ENCODE measurements at regions not wholly inside any gene's neighbourhood (a gene's known extent, or its start where the extent isn't known, plus 50 kb on each side); places are given as distances from the start of the nearest gene placed in this dataset.
A peak's percentile ranks its signal among the peaks of the same experiment; 100 is the strongest.

DNA sequence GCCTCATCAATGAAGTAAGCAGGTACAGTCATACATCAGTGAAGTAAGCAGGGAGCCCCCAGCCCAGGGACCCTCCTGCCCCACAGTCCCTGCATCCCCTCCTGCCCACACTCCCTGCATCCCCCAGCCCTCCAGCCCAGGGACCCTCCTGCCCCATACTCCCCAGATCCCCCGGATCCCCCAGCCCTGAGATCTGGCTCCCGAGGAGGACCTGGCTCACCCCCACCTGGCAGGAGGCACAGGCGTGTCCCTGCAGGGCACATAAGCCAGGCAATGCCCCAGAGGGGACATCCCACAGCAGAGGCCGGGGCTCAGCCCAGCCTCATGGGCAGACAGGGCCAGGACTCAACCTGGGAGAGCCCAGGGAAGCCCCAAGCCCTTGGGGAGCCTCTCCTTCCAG lies 53.6 kb upstream of the TPM4 start:
- no peak overlapping the region for H3K4me3 Mint-ChIP-seq (ENCODE audit: unreplicated experiment)
- no peaks in the 10 kb centered on the region for H3K9me3 Mint-ChIP-seq (ENCODE audit: unreplicated experiment)
- no peak for DNase-seq (ENCODE audit: extremely low spot score, unreplicated experiment)
- H3K36me3 Mint-ChIP-seq (ENCODE audit: unreplicated experiment), result no peaks in the 10 kb centered on the region
- no peaks in the 10 kb centered on the region for H3K4me1 Mint-ChIP-seq (ENCODE audit: unreplicated experiment)
- TF ChIP-seq, protein P1, sequence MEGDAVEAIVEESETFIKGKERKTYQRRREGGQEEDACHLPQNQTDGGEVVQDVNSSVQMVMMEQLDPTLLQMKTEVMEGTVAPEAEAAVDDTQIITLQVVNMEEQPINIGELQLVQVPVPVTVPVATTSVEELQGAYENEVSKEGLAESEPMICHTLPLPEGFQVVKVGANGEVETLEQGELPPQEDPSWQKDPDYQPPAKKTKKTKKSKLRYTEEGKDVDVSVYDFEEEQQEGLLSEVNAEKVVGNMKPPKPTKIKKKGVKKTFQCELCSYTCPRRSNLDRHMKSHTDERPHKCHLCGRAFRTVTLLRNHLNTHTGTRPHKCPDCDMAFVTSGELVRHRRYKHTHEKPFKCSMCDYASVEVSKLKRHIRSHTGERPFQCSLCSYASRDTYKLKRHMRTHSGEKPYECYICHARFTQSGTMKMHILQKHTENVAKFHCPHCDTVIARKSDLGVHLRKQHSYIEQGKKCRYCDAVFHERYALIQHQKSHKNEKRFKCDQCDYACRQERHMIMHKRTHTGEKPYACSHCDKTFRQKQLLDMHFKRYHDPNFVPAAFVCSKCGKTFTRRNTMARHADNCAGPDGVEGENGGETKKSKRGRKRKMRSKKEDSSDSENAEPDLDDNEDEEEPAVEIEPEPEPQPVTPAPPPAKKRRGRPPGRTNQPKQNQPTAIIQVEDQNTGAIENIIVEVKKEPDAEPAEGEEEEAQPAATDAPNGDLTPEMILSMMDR (IDR thresholded peaks at IDR 0.05), result no peak
- H3K27ac Mint-ChIP-seq (ENCODE audit: unreplicated experiment), result no peak overlapping the region
- H3K27me3 Mint-ChIP-seq (ENCODE audit: unreplicated experiment), result peaks cover 7% of the 10 kb centered on the region

- no peaks in the 10 kb centered on the region for H3K4me1 Mint-ChIP-seq (ENCODE audit: unreplicated experiment)
- DNase-seq (ENCODE audit: extremely low spot score, unreplicated experiment), result no peak
- no peaks in the 10 kb centered on the region for H3K9me3 Mint-ChIP-seq (ENCODE audit: unreplicated experiment)
- H3K4me3 Mint-ChIP-seq (ENCODE audit: unreplicated experiment), result no peak overlapping the region
- H3K27me3 Mint-ChIP-seq (ENCODE audit: unreplicated experiment), result peaks cover 7% of the 10 kb centered on the region
- TF ChIP-seq, protein P1 (IDR thresholded peaks at IDR 0.05), result no peak
- no peak overlapping the region for H3K27ac Mint-ChIP-seq (ENCODE audit: unreplicated experiment)
- H3K36me3 Mint-ChIP-seq (ENCODE audit: unreplicated experiment), result no peaks in the 10 kb centered on the region
These were observed 53.0 kb upstream of the TPM4 start for GRCh38 chr19:16023146-16023915.

DNA sequence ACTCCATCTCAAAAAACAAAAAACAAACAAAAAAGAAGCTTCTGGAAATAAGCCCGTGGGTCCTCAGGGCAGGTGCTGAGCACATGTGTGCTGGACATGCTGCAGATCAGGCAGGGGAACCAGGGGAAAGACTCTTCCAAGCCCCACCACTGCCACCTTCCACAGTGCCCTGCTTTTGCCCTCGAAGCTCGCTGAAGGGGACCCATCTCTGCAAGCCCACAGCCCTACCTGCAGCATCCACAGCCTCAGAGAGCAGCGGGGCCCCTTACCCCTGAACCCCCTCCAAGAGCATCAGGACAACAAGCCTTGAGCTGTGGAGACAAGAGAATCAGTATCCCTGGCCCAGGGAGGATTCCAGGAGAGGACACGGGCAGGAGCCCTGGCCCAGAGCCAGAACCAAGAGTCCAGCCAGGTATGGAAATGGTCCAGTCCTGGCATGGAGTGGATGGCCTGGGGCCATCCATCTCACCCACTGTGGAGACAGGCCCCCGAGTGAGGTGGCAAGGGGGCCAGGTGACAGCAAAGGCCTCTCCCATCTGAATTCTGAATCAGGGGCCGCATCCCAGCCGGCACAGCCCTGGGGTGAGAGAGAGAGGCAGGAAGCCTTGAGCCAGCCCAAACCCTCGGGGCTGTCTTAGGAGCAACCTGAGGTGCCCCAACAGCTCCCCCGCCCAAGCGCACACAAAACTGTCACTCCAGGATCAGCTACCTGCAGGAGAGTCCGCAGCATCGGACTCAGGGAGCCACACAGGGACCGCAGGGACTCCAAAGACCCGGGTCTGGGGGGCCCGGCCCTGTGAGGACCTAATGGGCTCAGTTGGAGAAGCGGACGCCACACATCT lies 51.8 kb upstream of the TPM4 start:
- Mint-ChIP-seq H3K4me3 (ENCODE audit: unreplicated experiment) (no peak overlapping the region), H3K9me3 (ENCODE audit: unreplicated experiment) (no peaks in the 10 kb centered on the region), H3K36me3 (ENCODE audit: unreplicated experiment) (no peaks in the 10 kb centered on the region), H3K27me3 (ENCODE audit: unreplicated experiment) (peaks cover 7% of the 10 kb centered on the region), H3K27ac (ENCODE audit: unreplicated experiment) (no peak overlapping the region), H3K4me1 (ENCODE audit: unreplicated experiment) (no peaks in the 10 kb centered on the region)
- TF ChIP-seq, protein P1 (IDR thresholded peaks at IDR 0.05), result no peak
- DNase-seq (ENCODE audit: extremely low spot score, unreplicated experiment), result no peak

GRCh38 chr19:16025108-16026101 lies 50.9 kb upstream of the TPM4 start:
- Mint-ChIP-seq H3K4me1 (ENCODE audit: unreplicated experiment) (no peaks in the 10 kb centered on the region), H3K36me3 (ENCODE audit: unreplicated experiment) (no peaks in the 10 kb centered on the region), H3K27me3 (ENCODE audit: unreplicated experiment) (peaks cover 7% of the 10 kb centered on the region), H3K27ac (ENCODE audit: unreplicated experiment) (no peak overlapping the region), H3K4me3 (ENCODE audit: unreplicated experiment) (no peak overlapping the region), H3K9me3 (ENCODE audit: unreplicated experiment) (no peaks in the 10 kb centered on the region)
- no peak for DNase-seq (ENCODE audit: extremely low spot score, unreplicated experiment)
- TF ChIP-seq, protein P1 (IDR thresholded peaks at IDR 0.05), result peak; percentile 46
